NOMO-1 (cell line): ENCODE measurements at regions not wholly inside any gene's neighbourhood (a gene's known extent, or its start where the extent isn't known, plus 50 kb on each side); places are given as distances from the start of the nearest gene placed in this dataset.

Experiments used
- DNase-seq, 2 experiments: peaks; one replicate each; lab custom pipeline; 2025; ENCODE audit not compliant: unreplicated experiment in 2 of 2; lab: John Stamatoyannopoulos, UW

GRCh38 chr2:161090411-161090810 is 69.8 kb upstream of the TANK start:
- no peak for DNase-seq

DNA sequence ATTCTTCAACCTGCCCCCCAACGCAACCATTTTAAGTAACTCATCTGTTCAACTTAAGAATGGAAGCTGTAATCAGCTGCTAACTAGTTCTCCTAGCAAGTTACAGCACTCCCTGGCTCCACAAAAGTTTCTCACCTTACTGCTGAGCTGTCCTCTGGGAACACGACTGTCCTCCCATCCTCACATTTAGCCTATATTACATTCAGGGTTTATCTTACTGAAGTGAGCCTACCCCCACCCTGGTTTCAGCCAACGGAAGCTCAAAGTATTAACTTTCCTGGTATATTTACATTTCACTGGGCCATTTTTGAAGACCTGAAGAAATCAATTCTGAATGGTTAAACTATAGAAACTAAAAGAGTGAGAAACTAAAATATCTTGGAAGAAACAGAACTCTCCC is 64.9 kb upstream of the TANK start:
- DNase-seq, result no peak

DNA sequence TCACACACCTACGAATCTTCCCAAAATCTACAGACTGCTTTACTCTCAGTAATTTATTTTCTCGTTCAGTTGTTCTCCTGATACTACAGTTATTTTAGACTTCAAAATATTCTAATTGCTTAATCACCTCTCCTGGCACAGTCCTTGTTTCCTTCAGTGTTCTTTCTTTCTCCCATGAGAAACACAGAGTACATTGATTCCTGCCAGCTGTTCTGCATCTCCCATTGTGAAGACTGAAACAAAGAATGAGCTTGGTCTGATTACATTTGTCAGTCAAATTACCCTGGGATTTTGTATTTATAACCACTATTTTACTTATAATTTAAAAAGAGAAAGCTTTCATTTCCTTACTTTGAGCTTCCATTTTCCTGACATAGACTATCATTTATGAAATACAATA is 63.9 kb upstream of the TANK start:
- no peak for DNase-seq

DNA sequence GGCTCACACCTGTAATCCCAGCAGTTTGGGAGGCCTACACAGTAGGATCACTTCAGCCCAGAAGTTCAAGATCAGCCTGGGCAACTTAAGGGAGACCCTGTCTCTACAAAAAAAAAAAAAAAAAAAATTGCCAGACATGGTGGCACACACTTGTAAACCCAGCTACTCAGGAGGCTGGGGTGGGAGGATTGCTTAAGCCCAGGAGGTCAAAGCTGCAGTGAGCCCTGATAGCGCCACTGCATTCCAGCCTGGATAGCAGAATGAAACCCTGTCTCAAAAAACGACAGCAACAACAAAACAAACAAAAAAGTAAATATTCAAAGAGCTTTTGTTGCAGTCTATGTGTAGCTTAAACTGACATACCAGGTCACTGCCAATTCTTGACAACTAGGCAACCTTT is 63.1 kb upstream of the TANK start:
- no peak for DNase-seq

GRCh38 chr2:161100211-161100895 is 59.9 kb upstream of the TANK start:
- DNase-seq, result no peak

- no peak for DNase-seq
Observed at GRCh38 chr2:161101406-161101805, 58.8 kb upstream of the TANK start.

DNA sequence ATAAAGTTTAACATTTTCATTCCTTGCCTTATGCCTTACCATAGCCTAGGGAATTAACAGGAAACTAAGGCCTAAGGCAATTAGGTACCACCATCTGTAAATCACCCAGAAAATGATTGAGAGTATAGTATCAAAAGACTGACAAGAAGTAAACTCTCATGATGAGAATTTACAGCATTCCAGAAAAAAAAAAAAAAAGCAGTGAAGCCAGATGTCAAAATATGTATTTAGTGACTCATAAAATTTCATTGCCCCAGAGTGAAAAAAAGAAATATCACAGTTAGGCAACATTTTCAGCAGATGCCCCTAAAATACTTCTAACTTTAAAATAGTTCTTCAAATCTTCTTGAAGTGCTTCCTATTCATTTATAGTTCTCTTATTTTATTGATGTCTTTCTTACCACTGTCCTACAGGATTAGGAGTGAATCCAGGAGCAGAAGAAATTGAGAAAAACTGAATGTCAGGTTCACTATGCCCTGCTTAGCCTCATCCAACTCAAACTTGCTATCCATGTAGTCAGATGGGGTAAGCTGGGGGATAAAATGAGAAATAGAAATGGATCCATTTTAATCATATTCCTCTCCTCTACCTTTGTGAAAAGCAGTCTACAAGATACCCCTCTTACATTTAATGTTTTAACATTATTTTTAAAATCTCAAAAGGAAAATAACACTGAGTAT is 57.3 kb upstream of the TANK start:
- DNase-seq, result peak; percentile 13 to 23

DNA sequence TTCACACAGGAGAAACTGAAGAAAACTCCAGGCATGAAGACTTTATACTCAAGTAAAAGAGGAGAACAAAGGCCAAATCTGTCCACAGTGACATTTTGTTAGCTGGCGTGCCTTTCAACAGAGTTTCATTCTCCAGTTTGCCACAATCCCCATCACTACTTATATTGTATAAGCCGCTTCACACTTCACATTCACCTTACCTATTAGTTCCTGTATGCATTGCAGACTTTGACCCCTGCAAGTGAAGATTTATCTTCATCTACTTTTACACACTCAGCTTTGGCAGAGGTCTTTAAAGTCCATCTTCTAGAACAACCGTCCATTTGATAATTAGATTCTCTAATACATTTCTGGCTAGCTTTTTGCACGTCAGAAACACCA is 56.8 kb upstream of the TANK start:
- DNase-seq, result no peak

DNA sequence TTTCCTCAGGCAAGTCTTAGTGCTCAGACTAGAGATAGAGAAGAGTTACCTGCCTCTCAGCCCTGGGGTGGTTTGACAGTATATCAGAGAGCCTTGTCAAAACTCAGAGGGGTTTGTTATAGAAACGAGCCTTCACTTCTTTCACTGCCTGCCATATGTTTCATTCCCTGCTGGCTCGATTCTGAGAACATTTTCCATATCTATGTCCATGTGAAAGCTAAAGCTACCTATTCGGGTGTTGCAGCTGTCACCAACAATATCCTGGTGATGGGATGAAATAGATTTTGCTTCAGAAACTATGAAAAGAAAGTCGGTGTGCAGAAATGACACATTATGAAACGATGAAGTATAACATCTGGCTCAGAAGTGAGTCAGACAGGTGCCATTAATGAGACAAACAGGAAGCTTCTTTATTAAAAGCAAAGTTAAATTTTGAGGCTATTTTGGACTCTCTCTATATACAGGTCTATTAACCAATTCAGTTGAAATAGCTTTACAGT is 56.1 kb upstream of the TANK start:
- DNase-seq, result no peak

- DNase-seq, result no peak
Observed at GRCh38 chr2:161107265-161107664, 53.0 kb upstream of the TANK start.
